Ovary (tissue), 3 donors: ENCODE measurements at regions not wholly inside any gene's neighbourhood (a gene's known extent, or its start where the extent isn't known, plus 50 kb on each side); places are given as distances from the start of the nearest gene placed in this dataset.

ENCODE experiments used
- EP300 ChIP-seq: sonication (generic); formaldehyde crosslinking; IDR thresholded peaks from one replicate; pipeline ENCODE4 v1.6.1; 2017; ENCODE audit warnings: antibody characterized with exemption
- POLR2A ChIP-seq: fragments of 450-650 bp; IDR thresholded peaks from one replicate; pipeline ENCODE4 v1.6.1; 2017; ENCODE audit warnings: antibody characterized with exemption, mild to moderate bottlenecking, moderate library complexity
- TF ChIP-seq, protein P1 (sequence below), 3 donors: fragments of 450-650 bp in 2 of 3; fragments of 200-600 bp in 1 of 3; IDR thresholded peaks; one replicate each; pipeline versions ENCODE4 v1.5.1 to v1.8.0; 2016 to 2022; ENCODE audit warnings: antibody characterized with exemption in 3 of 3, mild to moderate bottlenecking in 1 of 3
- donor health status: DM: no; HTN: no; CAD: no.

DNA sequence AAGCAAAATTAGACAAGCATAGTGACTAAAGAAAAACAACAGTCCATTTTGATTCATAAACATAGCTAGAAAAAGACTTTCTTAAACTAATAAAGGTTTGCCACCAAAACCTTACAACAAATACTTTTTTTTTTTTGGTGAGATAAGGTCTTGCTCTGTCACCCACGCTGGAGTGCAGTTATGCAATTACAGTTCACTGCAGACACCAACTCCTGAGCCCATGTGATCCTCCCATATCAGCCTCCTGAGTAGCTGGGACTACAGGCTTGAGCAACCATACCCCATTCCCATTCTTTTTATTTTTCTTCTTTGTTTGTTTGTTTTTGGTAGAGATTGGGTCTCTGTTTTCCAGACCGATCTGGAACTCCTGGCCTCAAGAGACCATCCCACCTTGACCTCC, 247.2 kb upstream of the ADGRL3 start:
- TF ChIP-seq, protein P1, sequence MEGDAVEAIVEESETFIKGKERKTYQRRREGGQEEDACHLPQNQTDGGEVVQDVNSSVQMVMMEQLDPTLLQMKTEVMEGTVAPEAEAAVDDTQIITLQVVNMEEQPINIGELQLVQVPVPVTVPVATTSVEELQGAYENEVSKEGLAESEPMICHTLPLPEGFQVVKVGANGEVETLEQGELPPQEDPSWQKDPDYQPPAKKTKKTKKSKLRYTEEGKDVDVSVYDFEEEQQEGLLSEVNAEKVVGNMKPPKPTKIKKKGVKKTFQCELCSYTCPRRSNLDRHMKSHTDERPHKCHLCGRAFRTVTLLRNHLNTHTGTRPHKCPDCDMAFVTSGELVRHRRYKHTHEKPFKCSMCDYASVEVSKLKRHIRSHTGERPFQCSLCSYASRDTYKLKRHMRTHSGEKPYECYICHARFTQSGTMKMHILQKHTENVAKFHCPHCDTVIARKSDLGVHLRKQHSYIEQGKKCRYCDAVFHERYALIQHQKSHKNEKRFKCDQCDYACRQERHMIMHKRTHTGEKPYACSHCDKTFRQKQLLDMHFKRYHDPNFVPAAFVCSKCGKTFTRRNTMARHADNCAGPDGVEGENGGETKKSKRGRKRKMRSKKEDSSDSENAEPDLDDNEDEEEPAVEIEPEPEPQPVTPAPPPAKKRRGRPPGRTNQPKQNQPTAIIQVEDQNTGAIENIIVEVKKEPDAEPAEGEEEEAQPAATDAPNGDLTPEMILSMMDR (IDR thresholded peaks at IDR 0.05): no peak
- no peak for TF ChIP-seq POLR2A
- no peak for TF ChIP-seq EP300
